ENCODE measurements at regions not wholly inside any gene's neighbourhood (a gene's known extent, or its start where the extent isn't known, plus 50 kb on each side); places are given as distances from the start of the nearest gene placed in this dataset.
"Not testable (repeated sequence)": the region's sequence is repeated elsewhere in the genome, so short reads cannot be mapped to it uniquely, and the experiment has no call there.

GRCh38 chr12:127963933-127964332 is 303.0 kb upstream of the TMEM132C start:
- ChIA-PET POLR2A (no interaction called here), CTCF (interaction anchor here (0.7 to 2.9 kb wide), 13 partner anchors 9 to 297 kb away, joined by 3 to 10 read pairs (median 4); no protein-coding TSS in a partner anchor)
- no peak overlapping the region for H3K4me3 ChIP-seq (ENCODE audit: low read depth, low read length)
- TF ChIP-seq CTCF (IDR thresholded peaks at IDR 0.05; ENCODE audit: insufficient read depth, low read length, missing control alignments), result no peak
- no peak for DNase-seq (ENCODE audit: low read depth, low spot score)

- CTCF ChIA-PET, result interaction anchor here (0.6 to 2.9 kb wide), 15 partner anchors 10 to 447 kb away, joined by 3 to 10 read pairs (median 3); no protein-coding TSS in a partner anchor
- DNase-seq (ENCODE audit: low read depth, low spot score), result no peak
- peak; percentile 57 for TF ChIP-seq CTCF (IDR thresholded peaks at IDR 0.05; ENCODE audit: insufficient read depth, low read length, missing control alignments)
Observed at GRCh38 chr12:127964717-127965116, 302.3 kb upstream of the TMEM132C start.

GRCh38 chr12:127966331-127966730 is 300.6 kb upstream of the TMEM132C start:
- ChIA-PET CTCF (interaction anchor here (0.6 to 1.1 kb wide), 2 partner anchors 8 to 154 kb away, joined by 3 read pairs; no protein-coding TSS in a partner anchor), POLR2A (no interaction called here)
- H3K4me3 ChIP-seq (ENCODE audit: low read depth, low read length), result no peak overlapping the region
- TF ChIP-seq CTCF (IDR thresholded peaks at IDR 0.05; ENCODE audit: insufficient read depth, low read length, missing control alignments), result no peak
- no peak for DNase-seq (ENCODE audit: low read depth, low spot score)

More at GRCh38 chr12:127964717-127965116, 302.3 kb upstream of the TMEM132C start:
- H3K4me3 ChIP-seq (ENCODE audit: low read depth, low read length), result no peak overlapping the region
- POLR2A ChIA-PET, result no interaction called here

GRCh38 chr12:127970491-127970890 is 296.5 kb upstream of the TMEM132C start:
- ChIA-PET CTCF (interaction anchor here (0.6 kb wide), 1 partner anchor 14 kb away, joined by 3 read pairs; no protein-coding TSS in a partner anchor), POLR2A (no interaction called here)
- no peak overlapping the region for H3K4me3 ChIP-seq (ENCODE audit: low read depth, low read length)
- DNase-seq (ENCODE audit: low read depth, low spot score), result no peak
- TF ChIP-seq CTCF (IDR thresholded peaks at IDR 0.05; ENCODE audit: insufficient read depth, low read length, missing control alignments), result no peak

- H3K4me3 ChIP-seq (ENCODE audit: low read depth, low read length), result no peak overlapping the region
- TF ChIP-seq CTCF (IDR thresholded peaks at IDR 0.05; ENCODE audit: insufficient read depth, low read length, missing control alignments), result no peak
- ChIA-PET POLR2A (no interaction called here), CTCF (no interaction called here)
- DNase-seq (ENCODE audit: low read depth, low spot score), result no peak
Observed at GRCh38 chr12:127980585-127980984, 286.4 kb upstream of the TMEM132C start.

DNA sequence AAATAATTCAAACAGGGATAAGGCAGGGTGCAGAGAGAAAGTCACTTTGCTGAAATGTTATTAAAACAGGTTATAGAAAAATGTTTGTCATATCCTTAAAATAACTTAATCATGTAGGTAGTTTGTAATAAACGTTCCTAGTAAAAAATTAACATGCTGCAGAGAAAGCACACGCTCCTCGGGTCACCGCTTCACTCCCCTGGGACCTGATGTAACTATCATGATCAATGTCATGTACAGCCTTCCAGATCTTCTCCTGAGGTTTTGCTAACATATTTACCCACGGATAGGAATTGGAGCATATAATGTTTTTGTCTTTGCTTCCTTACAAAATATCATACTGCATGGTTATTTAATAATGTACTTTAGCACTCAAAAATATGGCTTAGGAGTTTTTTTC is 285.1 kb upstream of the TMEM132C start:
- ChIA-PET CTCF (no interaction called here), POLR2A (no interaction called here)
- no peak for DNase-seq (ENCODE audit: low read depth, low spot score)
- no peak for TF ChIP-seq CTCF (IDR thresholded peaks at IDR 0.05; ENCODE audit: insufficient read depth, low read length, missing control alignments)
- no peak overlapping the region for H3K4me3 ChIP-seq (ENCODE audit: low read depth, low read length)

DNA sequence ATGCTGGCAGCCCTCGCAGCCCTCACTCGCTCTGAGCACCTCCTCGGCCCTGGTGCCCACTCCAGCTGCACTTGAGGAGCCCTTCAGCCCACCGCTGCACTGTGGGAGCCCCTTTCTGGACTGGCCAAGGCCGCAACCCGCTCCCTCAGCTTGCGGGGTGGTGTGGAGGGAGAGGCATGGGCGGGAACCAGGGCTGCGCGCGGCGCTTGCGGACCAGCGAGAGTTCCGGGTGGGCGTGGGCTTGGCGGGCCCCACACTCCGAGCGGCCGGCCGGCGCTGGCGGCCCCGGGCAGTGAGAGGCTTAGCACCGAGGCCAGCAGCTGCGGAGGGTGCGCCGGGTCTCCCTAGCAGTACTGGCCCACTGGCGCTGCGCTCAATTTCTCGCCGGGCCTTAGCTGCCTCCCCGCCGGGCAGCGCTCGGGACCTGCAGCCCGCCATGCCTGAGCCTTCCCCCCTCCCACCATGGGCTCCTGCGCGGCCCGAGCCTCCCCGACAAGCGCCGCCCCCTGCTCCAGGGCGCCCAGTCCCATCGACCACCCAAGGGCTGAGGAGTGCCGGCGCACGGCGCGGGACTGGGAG is 283.7 kb upstream of the TMEM132C start:
- POLR2A ChIA-PET; DNase-seq (ENCODE audit: low read depth, low spot score); H3K4me3 ChIP-seq (ENCODE audit: low read depth, low read length); CTCF ChIA-PET: not testable (repeated sequence)
